Thyroid gland (tissue), 4 donors: ENCODE measurements at regions not wholly inside any gene's neighbourhood (a gene's known extent, or its start where the extent isn't known, plus 50 kb on each side); places are given as distances from the start of the nearest gene placed in this dataset.

Source experiments
- DNase-seq, 2 donors: peaks; one replicate each; pipeline ENCODE4 v3.0.0-alpha.2; 2019
- H3K27ac ChIP-seq, 3 donors: fragments of 200-600 bp; sonication (generic); 1 replicate in 2 of 3; 2 replicates in 1 of 3; pipeline ENCODE4 v1.5.1; 2016 to 2019; ENCODE audit warnings: mild to moderate bottlenecking in 1 of 3, moderate library complexity in 1 of 3
- H3K27me3 ChIP-seq: fragments of 200-600 bp; sonication (generic); one replicate; pipeline ENCODE4 v1.5.1; 2019
- H3K36me3 ChIP-seq, 2 donors: fragments of 200-600 bp; sonication (generic); one replicate each; pipeline ENCODE4 v1.5.1; 2016 to 2019
- H3K4me1 ChIP-seq, 2 donors: fragments of 200-600 bp; sonication (generic); one replicate each; pipeline ENCODE4 v1.5.1; 2017 to 2019
- H3K4me3 ChIP-seq, 3 donors: fragments of 200-600 bp; sonication (generic); replicated peaks in 1 of 3; 1 replicate in 2 of 3; 2 replicates in 1 of 3; pipeline ENCODE4 v1.5.1; 2016; ENCODE audit warnings: mild to moderate bottlenecking in 1 of 3
- H3K9me3 ChIP-seq: fragments of 200-600 bp; sonication (generic); one replicate; pipeline ENCODE4 v1.5.1; 2017
- CTCF ChIP-seq, 6 experiments: fragments of 200-600 bp in 3 of 6; fragments of 450-650 bp in 3 of 6; sonication (generic) in 3 of 6; IDR thresholded peaks; one replicate each; pipeline ENCODE4 v1.5.1; 2016 to 2019; ENCODE audit warnings: antibody characterized with exemption in 6 of 6, mild to moderate bottlenecking in 2 of 6, inconsistent platforms in 1 of 6, moderate library complexity in 1 of 6
- POLR2A ChIP-seq, 2 donors: fragments of 450-650 bp; IDR thresholded peaks; one replicate each; pipeline ENCODE4 v1.6.1; 2017; ENCODE audit warnings: antibody characterized with exemption in 2 of 2, mild to moderate bottlenecking in 2 of 2, moderate library complexity in 1 of 2
- WGBS, 2 donors: methylation state at CpG; one replicate each; pipeline ENCODE4 v1.1.5; 2017; 5-methylcytosine and 5-hydroxymethylcytosine counted together
- intact Hi-C: fragments of 100-400 bp; cut with DNase I; formaldehyde crosslinking; loops from one replicate; pipeline ENCODE4 v1.15.1; 2023

GRCh38 chr6:164359441-164359840, 944.9 kb downstream of the QKI start:
- no peak overlapping the region for H3K4me3 ChIP-seq
- H3K27me3 ChIP-seq: no peaks in the 10 kb centered on the region
- intact Hi-C loops: no loop called here
- no peaks in the 10 kb centered on the region for H3K4me1 ChIP-seq
- H3K27ac ChIP-seq: no peak overlapping the region
- no peaks in the 10 kb centered on the region for H3K9me3 ChIP-seq
- no peak for TF ChIP-seq POLR2A (IDR thresholded peaks at IDR 0.05)
- TF ChIP-seq CTCF (IDR thresholded peaks at IDR 0.05): no peak
- WGBS, 2 donors: 86 to 91% methylated on average over 2 of the region's 2 CpGs
- H3K36me3 ChIP-seq: no peaks in the 10 kb centered on the region
- DNase-seq: no peak

GRCh38 chr6:164359036-164359435, 944.5 kb downstream of the QKI start:
- Histone ChIP-seq H3K36me3 (no peaks in the 10 kb centered on the region), H3K4me1 (no peaks in the 10 kb centered on the region), H3K27me3 (no peaks in the 10 kb centered on the region), H3K27ac (no peak overlapping the region), H3K4me3 (no peak overlapping the region), H3K9me3 (no peaks in the 10 kb centered on the region)
- no peak for DNase-seq
- intact Hi-C loops: no loop called here
- 79 to 98% methylated on average over 2 of the region's 2 CpGs for WGBS, 2 donors
- TF ChIP-seq POLR2A (IDR thresholded peaks at IDR 0.05) (no peak), CTCF (IDR thresholded peaks at IDR 0.05) (no peak)

GRCh38 chr6:164356814-164357213, 942.3 kb downstream of the QKI start:
- Histone ChIP-seq H3K27ac (no peak overlapping the region), H3K27me3 (no peaks in the 10 kb centered on the region), H3K4me1 (no peaks in the 10 kb centered on the region), H3K4me3 (no peak overlapping the region), H3K9me3 (no peaks in the 10 kb centered on the region), H3K36me3 (no peaks in the 10 kb centered on the region)
- intact Hi-C loops: no loop called here
- TF ChIP-seq POLR2A (IDR thresholded peaks at IDR 0.05) (no peak), CTCF (IDR thresholded peaks at IDR 0.05) (no peak)
- no peak for DNase-seq
- 73 to 78% methylated on average over 1 of the region's 1 CpG for WGBS, 2 donors

GRCh38 chr6:164347455-164347854, 932.9 kb downstream of the QKI start:
- Histone ChIP-seq H3K27ac (no peak overlapping the region), H3K4me3 (no peak overlapping the region), H3K4me1 (no peaks in the 10 kb centered on the region), H3K9me3 (no peaks in the 10 kb centered on the region), H3K36me3 (no peaks in the 10 kb centered on the region), H3K27me3 (no peaks in the 10 kb centered on the region)
- intact Hi-C loops: no loop called here
- TF ChIP-seq POLR2A (IDR thresholded peaks at IDR 0.05) (no peak), CTCF (IDR thresholded peaks at IDR 0.05) (no peak)
- 64 to 85% methylated on average over 2 of the region's 2 CpGs for WGBS, 2 donors
- no peak for DNase-seq

GRCh38 chr6:164346631-164347030, 932.1 kb downstream of the QKI start:
- H3K36me3 ChIP-seq: no peaks in the 10 kb centered on the region
- TF ChIP-seq CTCF (IDR thresholded peaks at IDR 0.05) (no peak), POLR2A (IDR thresholded peaks at IDR 0.05) (no peak)
- H3K27ac ChIP-seq: no peak overlapping the region
- H3K27me3 ChIP-seq: no peaks in the 10 kb centered on the region
- no peak overlapping the region for H3K4me3 ChIP-seq
- DNase-seq: no peak
- H3K9me3 ChIP-seq: no peaks in the 10 kb centered on the region
- H3K4me1 ChIP-seq: no peaks in the 10 kb centered on the region
- intact Hi-C loops: no loop called here
